Heart left ventricle (tissue), 13 donors: ENCODE measurements at regions not wholly inside any gene's neighbourhood (a gene's known extent, or its start where the extent isn't known, plus 50 kb on each side); places are given as distances from the start of the nearest gene placed in this dataset.

ENCODE experiments used
- POLR2A ChIP-seq, 2 donors: fragments of 450-650 bp; IDR thresholded peaks; one replicate each; pipeline ENCODE4 v1.6.1; 2017; ENCODE audit warnings: antibody characterized with exemption in 2 of 2, mild to moderate bottlenecking in 2 of 2, moderate library complexity in 2 of 2
- TF ChIP-seq, protein P1 (sequence below), 12 donors: fragments of 200-600 bp; sonication (generic) in 4 of 12; IDR thresholded peaks; one replicate each; pipeline versions ENCODE4 v1.5.0 to v1.8.0; 2018 to 2022; ENCODE audit warnings: antibody characterized with exemption in 12 of 12, mild to moderate bottlenecking in 5 of 12
- donor health status: ischemic (EF 13 %, LVEDD 7.1; RV severe dilation, severe dysfunction).
- donor health status: DM: no; HTN: yes; CAD: no.
- donor health status: DM: no; HTN: no; CAD: no.
- donor health status: ischemic (EF 25% LVEDD 6.9; RV normal size, moderate dysfunction).
- donor health status: ischemic (EF 25% LVEDD 5.7; RV mildly dilated, moderate dysfunction).
- donor health status: ischemic (EF 35%, LVEDD 5.7; RV mildly dilated, moderate dysfunction).
- donor health status: nonischemic (EF 11% LVEDD 7.7; RV severe dilation, severe dysfunction).
- donor health status: DM: yes; HTN: yes; CAD: no.
- donor health status: PGD.
- donor health status: ischemic (EF 29% LVEDD 5.4; RV normal size, mild dysfunction).
- donor health status: nonischemic (EF 23%, LVEDD 6.1; RV moderate dilation, normal function).

DNA sequence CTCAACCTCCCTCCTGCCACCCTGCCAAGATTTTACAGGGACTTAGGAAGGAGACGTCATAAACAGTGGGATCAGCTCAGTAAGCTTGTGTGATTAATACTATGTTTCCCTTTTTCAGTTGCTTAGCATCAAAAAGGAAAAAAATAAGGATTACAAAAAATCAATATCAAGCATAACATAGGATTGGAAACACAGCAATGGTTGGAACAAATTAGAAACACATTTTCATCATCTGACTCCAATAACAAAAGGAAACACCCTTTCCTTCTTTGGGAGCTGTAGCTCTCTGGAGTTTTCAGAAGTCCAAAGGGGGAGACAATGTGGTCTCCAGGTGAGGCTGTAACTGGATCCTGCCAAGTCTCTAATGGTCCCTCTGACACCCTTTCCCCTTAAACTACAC, 233.4 kb downstream of the B3GLCT start:
- TF ChIP-seq, protein P1, sequence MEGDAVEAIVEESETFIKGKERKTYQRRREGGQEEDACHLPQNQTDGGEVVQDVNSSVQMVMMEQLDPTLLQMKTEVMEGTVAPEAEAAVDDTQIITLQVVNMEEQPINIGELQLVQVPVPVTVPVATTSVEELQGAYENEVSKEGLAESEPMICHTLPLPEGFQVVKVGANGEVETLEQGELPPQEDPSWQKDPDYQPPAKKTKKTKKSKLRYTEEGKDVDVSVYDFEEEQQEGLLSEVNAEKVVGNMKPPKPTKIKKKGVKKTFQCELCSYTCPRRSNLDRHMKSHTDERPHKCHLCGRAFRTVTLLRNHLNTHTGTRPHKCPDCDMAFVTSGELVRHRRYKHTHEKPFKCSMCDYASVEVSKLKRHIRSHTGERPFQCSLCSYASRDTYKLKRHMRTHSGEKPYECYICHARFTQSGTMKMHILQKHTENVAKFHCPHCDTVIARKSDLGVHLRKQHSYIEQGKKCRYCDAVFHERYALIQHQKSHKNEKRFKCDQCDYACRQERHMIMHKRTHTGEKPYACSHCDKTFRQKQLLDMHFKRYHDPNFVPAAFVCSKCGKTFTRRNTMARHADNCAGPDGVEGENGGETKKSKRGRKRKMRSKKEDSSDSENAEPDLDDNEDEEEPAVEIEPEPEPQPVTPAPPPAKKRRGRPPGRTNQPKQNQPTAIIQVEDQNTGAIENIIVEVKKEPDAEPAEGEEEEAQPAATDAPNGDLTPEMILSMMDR (IDR thresholded peaks at IDR 0.05) = no peak
- no peak for TF ChIP-seq POLR2A (IDR thresholded peaks at IDR 0.05)
